ENCODE measurements at regions not wholly inside any gene's neighbourhood (a gene's known extent, or its start where the extent isn't known, plus 50 kb on each side); places are given as distances from the start of the nearest gene placed in this dataset.
"Not testable (repeated sequence)": the region's sequence is repeated elsewhere in the genome, so short reads cannot be mapped to it uniquely, and the experiment has no call there.

DNA sequence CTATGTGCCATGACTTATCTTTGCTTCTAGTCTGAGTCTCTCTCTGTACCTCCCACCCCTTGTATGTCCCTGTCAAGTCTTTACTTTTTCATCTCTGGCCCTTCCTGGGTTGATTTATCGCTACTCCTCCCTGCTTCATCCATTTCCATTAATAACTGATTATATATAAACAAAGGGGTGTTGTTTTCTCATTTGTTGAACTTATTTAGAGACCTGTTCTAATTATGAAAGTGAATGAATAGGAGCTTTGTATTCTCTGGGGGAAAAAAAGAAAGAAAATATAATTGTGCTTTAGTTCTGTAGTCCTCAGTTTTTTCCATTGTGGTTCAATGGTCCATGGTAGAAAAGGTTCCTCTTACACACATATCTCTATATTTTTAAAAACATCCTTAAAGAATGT is 328.9 kb upstream of the PPP2R3A start:
- no peak for DNase-seq

DNA sequence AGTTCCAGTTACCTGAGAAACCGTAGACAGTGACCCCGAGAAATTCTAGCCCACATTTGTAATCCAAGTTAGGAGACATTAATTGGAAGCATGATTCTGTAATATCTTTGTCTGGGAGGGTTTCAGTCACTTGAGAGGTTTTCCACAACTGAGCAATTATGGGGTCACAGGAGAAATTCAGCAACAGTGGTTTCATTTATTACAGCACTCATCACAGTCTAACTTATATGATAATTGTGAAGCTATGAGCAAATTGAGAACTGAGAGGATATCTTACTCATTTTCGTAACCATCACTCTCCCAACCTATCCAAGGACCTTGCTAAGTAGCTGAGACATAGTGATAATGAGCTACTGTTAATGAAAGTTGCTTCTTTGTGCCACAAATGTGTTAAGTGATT is 328.5 kb upstream of the PPP2R3A start:
- no peak for DNase-seq

GRCh38 chr3:135641761-135642160 is 323.8 kb upstream of the PPP2R3A start:
- peak; percentile 71 for DNase-seq

DNA sequence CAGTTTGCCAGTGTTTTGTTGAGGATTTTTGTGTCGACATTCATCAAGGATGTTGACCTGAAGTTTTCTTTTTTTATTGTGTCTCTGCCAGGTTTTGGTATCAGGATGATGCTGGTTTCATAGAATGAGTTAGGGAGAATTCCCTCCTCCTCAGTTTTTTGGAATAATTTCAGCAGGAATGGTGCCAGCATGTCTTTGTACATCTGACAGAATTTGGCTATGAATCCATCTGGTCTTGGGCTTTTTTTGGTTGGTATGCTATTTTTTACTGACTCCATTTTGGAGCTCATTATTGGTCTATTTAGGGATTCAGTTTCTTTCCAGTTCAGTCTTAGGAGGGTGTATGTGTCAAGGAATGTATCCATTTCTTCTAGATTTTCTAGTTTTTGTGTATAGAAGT is 320.0 kb upstream of the PPP2R3A start:
- no peak for DNase-seq

DNA sequence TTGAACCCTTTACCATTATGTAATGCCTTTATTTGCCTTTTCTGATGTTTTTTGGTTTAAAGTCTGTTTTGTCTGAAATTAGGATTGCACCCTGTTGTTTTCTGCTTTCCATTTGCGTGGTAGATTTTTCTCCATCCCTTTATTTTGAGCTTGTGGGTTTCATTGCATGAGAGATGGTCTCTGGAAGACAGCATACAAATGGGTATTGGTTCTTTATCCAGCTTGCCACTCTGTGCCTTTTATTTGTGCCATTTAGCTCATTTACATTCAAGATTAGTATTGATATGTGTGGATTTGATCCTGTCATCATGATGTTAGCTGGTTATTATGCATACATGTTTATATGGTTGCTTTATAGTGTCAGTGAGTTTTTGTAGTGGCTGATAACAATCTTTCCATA is 318.7 kb upstream of the PPP2R3A start:
- no peak for DNase-seq

DNA sequence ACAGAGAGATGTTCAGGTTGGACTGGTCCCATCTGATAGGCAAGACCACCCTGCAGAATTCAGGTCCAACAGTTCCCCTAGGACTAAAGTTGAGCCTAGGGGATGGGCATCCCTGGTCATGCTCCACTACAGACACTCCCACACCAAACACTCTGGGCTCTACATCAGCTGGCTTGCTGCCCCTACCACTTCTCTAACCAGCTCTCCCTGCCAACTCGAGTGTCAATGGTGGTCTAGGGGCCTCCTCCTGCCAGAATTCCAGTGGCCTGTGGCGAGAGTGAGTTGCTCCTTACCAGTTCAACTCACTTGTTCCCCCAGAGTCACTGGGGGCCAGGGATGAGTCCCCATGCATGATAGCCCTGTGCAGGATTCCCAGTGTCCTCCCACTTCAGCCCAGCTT is 316.2 kb upstream of the PPP2R3A start:
- no peak for DNase-seq

- DNase-seq = no peak
Observed at GRCh38 chr3:135650309-135650708, 315.2 kb upstream of the PPP2R3A start.

DNA sequence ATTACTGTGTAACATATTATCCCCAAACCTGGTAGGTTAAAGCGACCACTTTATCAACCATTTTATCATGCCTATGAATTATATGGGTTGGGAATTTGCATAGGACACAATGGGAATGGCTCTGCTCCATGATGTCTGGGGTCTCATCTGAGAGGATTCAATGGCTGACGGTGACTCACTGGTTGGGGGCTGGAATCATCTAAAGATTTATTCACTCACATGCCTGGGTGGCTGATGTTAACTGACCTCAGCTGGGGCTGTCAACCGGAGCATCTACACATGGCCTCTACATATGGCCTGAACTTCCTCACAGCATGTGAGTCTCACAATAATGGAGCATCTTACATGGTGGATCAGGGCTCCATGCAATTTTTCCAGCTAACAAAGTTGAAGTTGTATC is 313.1 kb upstream of the PPP2R3A start:
- no peak for DNase-seq

DNA sequence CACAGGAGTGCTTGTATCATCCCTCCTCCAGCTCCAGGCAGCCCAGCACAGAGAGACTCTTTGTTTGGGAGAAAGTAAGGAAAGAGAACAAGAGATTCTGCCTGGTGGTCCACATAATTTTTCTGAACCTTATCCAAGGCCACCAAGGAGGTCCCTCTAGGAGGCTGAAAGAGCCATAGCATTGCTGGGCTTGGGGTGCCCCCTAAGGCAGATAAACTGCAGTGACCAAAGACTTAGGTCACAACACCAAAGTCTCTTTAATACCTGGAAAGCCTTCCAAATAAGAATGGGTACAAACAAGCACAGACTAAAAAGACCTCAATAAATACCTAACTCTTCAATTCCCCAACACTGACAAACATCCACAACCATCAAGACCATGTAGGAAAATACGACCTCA is 310.2 kb upstream of the PPP2R3A start:
- DNase-seq = no peak

- DNase-seq = not testable (repeated sequence)
Observed at GRCh38 chr3:135658451-135658850, 307.1 kb upstream of the PPP2R3A start.

GRCh38 chr3:135667061-135667460 is 298.5 kb upstream of the PPP2R3A start:
- no peak for DNase-seq

- no peak for DNase-seq
Observed at GRCh38 chr3:135674508-135674907, 291.0 kb upstream of the PPP2R3A start.

- no peak for DNase-seq
Observed at GRCh38 chr3:135678386-135678785, 287.1 kb upstream of the PPP2R3A start.

GRCh38 chr3:135688003-135688402 is 277.5 kb upstream of the PPP2R3A start:
- no peak for DNase-seq

DNA sequence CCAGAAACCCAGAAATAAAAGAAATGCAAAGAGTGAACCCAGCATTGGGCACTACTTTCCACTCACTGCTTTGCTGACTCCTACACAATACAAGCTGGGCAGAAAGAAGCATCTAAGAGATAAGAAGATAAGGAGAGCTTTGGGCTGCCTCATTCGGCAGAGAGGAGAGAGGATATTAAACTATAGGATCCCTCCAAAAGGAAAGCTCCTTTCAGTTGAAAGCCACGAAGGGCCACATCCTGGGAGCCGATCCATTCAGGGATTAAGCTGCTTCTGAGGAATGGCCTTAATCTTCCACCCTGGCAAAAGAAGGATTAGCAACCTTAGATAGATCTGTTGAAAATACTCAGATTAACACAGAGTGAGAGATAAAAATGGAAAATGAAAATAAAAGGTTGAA is 274.9 kb upstream of the PPP2R3A start:
- no peak for DNase-seq

GRCh38 chr3:135691240-135691639 is 274.3 kb upstream of the PPP2R3A start:
- no peak for DNase-seq

GRCh38 chr3:135694142-135694541 is 271.4 kb upstream of the PPP2R3A start:
- DNase-seq = no peak

- DNase-seq = no peak
Observed at GRCh38 chr3:135699741-135700140, 265.8 kb upstream of the PPP2R3A start.

DNA sequence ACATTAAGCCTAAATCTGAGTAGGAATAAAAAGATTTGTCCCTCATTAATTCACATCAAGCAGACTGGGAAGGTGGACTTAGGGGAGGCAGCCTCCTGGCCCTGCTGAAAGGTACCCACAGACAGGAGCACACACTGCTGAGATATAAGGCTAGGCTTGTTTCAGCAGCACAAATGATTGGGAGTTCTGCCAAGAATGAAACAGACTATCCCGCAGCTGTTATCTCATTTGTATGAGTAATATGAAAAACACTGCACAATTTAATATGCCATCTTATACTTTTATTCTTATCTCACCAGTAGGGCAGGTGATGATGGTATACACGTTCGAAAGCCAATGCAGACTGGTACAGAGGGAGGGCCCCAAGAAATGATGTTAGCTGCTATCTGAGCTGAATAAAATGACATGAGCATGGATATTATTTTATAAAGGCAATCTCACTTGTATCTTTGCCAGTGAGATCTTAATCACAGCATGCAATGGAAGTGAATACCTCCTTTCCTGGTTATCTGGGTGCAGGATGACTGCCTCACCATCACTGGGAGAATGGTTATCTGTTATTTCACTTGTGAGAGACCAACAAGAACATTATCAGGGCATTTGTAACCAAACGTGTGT is 258.7 kb upstream of the PPP2R3A start:
- no peak for DNase-seq

- no peak for DNase-seq
Observed at GRCh38 chr3:135719449-135719848, 246.1 kb upstream of the PPP2R3A start.

GRCh38 chr3:135728007-135728721 is 237.4 kb upstream of the PPP2R3A start:
- no peak for DNase-seq

DNA sequence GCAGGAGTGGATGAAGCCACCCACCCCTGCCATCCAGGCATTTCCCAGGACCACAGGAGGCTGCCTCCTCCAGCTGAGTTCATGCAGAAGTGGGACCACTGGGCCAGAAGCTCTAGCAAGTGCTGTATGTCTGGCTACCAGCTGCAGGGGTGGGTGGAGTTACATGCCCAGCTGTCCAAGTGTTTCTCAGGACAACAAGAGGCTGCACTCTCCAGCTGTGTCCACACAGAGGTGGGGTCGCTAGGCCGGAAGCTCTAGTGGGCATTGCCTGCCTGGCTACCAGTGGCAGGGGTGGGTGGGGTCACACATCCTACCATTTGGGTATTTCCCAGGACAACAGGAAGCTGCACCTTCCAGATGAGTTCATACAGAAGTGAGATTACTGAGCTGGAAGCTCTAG is 234.0 kb upstream of the PPP2R3A start:
- DNase-seq = no peak

GRCh38 chr3:135736740-135737139 is 228.8 kb upstream of the PPP2R3A start:
- DNase-seq = no peak

GRCh38 chr3:135739779-135740178 is 225.7 kb upstream of the PPP2R3A start:
- DNase-seq = no peak
